T47D (cell line): ENCODE measurements at regions not wholly inside any gene's neighbourhood (a gene's known extent, or its start where the extent isn't known, plus 50 kb on each side); places are given as distances from the start of the nearest gene placed in this dataset.

ENCODE experiments used
- DNase-seq, 2 experiments: peaks; one replicate each; pipeline versions ENCODE4 v3.0.0 to v3.0.0-alpha.2; 2011 to 2012; ENCODE audit warnings: low read depth in 1 of 2, low spot score in 1 of 2
- JUND ChIP-seq: IDR thresholded peaks from 2 replicates; pipeline ENCODE4 v1.6.1; 2012; ENCODE audit warnings: low read depth
- in situ Hi-C: cut with HindIII; loops from 2 replicates; pipeline ENCODE4 v1.10.0; 2016; ENCODE audit warnings: low sequenced_read_pairs, low pct_unique_long_range_greater_than_20kb

- DNase-seq: peak in 1 of 2 experiments; percentile 60
- in situ Hi-C loops: no loop called here
- TF ChIP-seq JUND: no peak
Observed at GRCh38 chr13:23488442-23488841, 54.9 kb upstream of the SACS start.

- DNase-seq: no peak
- in situ Hi-C loops: no loop called here
- no peak for TF ChIP-seq JUND
Observed at GRCh38 chr13:23496255-23496654, 62.8 kb upstream of the SACS start.

- TF ChIP-seq JUND: no peak
- in situ Hi-C loops: no loop called here
- DNase-seq: no peak
Observed at GRCh38 chr13:23497191-23497590, 63.7 kb upstream of the SACS start.

- in situ Hi-C loops: no loop called here
- DNase-seq: no peak
- TF ChIP-seq JUND: no peak
Observed at GRCh38 chr13:23500849-23501248, 67.3 kb upstream of the SACS start.

GRCh38 chr13:23504180-23504579 lies 66.0 kb upstream of the TNFRSF19 start:
- no peak for DNase-seq
- in situ Hi-C loops: no loop called here
- TF ChIP-seq JUND: no peak

- no peak for DNase-seq
- no peak for TF ChIP-seq JUND
- in situ Hi-C loops: no loop called here
Observed at GRCh38 chr13:23505007-23505406, 65.2 kb upstream of the TNFRSF19 start.

- TF ChIP-seq JUND: no peak
- in situ Hi-C loops: no loop called here
Observed at GRCh38 chr13:23506071-23506806, 64.0 kb upstream of the TNFRSF19 start.

GRCh38 chr13:23506807-23507291 lies 63.4 kb upstream of the TNFRSF19 start:
- in situ Hi-C loops: no loop called here
- no peak for TF ChIP-seq JUND
- DNase-seq: peak in 1 of 2 experiments; percentile 2

More at GRCh38 chr13:23506071-23506806, 64.0 kb upstream of the TNFRSF19 start:
- DNase-seq: no peak

GRCh38 chr13:23509781-23510543 lies 60.2 kb upstream of the TNFRSF19 start:
- TF ChIP-seq JUND: no peak
- in situ Hi-C loops: no loop called here
- DNase-seq: no peak

GRCh38 chr13:23510544-23510916 lies 59.7 kb upstream of the TNFRSF19 start:
- DNase-seq: no peak
- in situ Hi-C loops: no loop called here
- no peak for TF ChIP-seq JUND

GRCh38 chr13:23510979-23511735 lies 59.1 kb upstream of the TNFRSF19 start:
- no peak for TF ChIP-seq JUND
- in situ Hi-C loops: no loop called here
- DNase-seq: peak; percentile 6 to 55

- in situ Hi-C loops: no loop called here
- TF ChIP-seq JUND: no peak
Observed at GRCh38 chr13:23512762-23513395, 57.3 kb upstream of the TNFRSF19 start.

More at GRCh38 chr13:23512762-23513395, 57.3 kb upstream of the TNFRSF19 start:
- no peak for DNase-seq
